ENCODE measurements at regions not wholly inside any gene's neighbourhood (a gene's known extent, or its start where the extent isn't known, plus 50 kb on each side); places are given as distances from the start of the nearest gene placed in this dataset.

DNA sequence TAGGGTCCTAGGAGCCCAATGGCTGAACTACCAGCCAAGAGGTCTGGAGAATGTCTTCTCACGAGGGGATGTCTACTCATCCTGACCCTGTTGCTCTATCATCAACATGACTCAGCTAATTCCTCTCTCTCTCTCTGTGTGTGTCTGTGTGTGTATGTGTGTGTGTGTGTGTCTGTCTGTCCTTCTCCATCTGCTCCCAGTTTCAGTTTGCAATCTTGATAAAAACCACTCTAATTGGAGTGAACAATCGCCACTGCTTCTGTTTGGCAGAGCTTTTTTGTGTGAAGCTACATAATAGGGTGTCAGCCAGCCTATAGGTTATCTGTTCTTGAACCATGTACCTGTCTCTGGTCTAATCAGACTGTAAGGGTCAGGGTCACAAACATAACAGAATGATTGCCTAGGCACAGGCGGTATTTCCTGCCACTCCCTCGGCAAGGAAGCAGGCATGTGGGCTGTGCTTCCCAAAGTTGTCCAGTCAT lies 219.8 kb downstream of the SH3BP4 start:
- peak; percentile 79 for DNase-seq (ENCODE audit: low read depth)
- H3K4me3 ChIP-seq (ENCODE audit: low read depth, low read length): no peak overlapping the region
- TF ChIP-seq, protein P1, sequence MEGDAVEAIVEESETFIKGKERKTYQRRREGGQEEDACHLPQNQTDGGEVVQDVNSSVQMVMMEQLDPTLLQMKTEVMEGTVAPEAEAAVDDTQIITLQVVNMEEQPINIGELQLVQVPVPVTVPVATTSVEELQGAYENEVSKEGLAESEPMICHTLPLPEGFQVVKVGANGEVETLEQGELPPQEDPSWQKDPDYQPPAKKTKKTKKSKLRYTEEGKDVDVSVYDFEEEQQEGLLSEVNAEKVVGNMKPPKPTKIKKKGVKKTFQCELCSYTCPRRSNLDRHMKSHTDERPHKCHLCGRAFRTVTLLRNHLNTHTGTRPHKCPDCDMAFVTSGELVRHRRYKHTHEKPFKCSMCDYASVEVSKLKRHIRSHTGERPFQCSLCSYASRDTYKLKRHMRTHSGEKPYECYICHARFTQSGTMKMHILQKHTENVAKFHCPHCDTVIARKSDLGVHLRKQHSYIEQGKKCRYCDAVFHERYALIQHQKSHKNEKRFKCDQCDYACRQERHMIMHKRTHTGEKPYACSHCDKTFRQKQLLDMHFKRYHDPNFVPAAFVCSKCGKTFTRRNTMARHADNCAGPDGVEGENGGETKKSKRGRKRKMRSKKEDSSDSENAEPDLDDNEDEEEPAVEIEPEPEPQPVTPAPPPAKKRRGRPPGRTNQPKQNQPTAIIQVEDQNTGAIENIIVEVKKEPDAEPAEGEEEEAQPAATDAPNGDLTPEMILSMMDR (IDR thresholded peaks at IDR 0.05; ENCODE audit: insufficient read depth, low read depth, low read length): no peak

DNA sequence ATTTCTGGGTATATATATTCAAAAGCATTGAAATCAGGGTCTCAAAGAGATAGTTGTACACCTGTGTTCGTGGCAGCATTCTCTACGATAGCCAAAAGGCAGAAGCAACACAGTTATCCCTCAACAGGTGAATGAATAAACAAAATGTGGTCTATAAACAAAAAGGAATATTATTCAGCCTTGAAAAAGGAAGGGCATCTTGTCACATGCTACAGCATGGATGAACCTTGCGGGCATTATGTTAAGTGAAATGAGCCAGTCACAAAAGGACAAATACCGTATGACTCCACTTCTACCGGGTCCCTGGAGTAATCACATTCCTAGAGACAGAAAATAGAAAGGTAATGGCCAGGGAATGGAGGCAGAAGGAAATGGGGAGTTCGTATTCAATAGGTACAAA lies 228.8 kb downstream of the SH3BP4 start:
- TF ChIP-seq, protein P1 (IDR thresholded peaks at IDR 0.05; ENCODE audit: insufficient read depth, low read depth, low read length): no peak
- DNase-seq (ENCODE audit: low read depth): no peak
- no peak overlapping the region for H3K4me3 ChIP-seq (ENCODE audit: low read depth, low read length)

DNA sequence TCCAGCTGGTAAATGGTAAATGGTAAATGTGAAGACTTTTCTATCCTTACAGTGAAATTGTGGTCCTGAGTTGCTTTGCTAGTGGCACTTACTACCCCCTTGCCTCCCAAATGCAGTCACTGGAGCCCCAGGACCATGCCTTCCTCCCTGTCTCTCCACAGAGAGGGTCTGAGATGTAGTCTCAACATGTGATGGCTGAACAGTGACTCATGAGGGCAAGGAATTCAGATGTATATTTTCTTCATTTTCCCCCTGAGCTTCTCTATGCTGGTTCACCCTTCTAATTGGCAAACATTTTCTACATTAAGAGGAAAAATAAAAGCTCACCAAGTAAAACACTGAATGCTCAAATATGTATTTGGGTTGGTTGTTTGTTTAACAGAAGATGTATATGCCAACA lies 232.0 kb downstream of the SH3BP4 start:
- no peak overlapping the region for H3K4me3 ChIP-seq (ENCODE audit: low read depth, low read length)
- TF ChIP-seq, protein P1 (IDR thresholded peaks at IDR 0.05; ENCODE audit: insufficient read depth, low read depth, low read length): no peak
- DNase-seq (ENCODE audit: low read depth): no peak

DNA sequence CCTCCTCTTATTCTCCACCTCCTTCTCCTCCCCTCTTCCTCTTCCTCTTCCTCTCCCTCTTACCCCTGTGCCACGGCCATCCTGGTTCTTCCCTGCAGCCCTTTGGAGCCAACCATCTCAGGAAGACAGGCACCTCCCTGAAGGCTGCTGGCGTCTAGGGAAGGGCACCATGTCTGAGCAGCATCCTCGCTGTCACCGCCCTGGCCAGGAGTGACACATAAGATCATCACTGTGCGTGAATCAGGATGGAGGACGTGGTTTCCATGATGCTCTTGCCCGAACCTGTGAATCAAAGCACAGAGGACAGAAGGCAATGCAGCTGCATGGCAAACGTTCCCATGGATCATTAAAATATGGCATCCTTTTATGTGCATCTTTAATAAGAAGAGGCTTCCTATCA lies 236.0 kb downstream of the SH3BP4 start:
- DNase-seq (ENCODE audit: low read depth): no peak
- TF ChIP-seq, protein P1 (IDR thresholded peaks at IDR 0.05; ENCODE audit: insufficient read depth, low read depth, low read length): no peak
- no peak overlapping the region for H3K4me3 ChIP-seq (ENCODE audit: low read depth, low read length)

DNA sequence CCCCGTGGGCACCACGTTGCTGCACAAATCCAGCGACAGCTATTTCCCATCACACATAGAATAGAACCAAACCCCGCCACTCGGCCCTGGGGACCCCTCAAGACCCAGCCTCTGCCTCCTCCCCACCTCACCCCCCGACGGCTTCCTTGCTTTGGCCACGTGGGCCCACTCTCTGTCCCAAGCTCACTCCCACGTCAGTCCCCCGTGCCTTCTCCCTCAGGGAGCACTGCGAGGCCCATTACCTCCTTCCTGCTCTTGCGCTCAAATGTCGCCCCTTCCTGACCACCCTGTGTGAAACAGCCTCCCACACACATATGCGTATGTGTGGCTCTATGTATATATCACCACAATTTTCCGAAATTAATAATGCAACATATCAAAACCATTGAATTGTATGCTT lies 239.7 kb downstream of the SH3BP4 start:
- TF ChIP-seq, protein P1 (IDR thresholded peaks at IDR 0.05; ENCODE audit: insufficient read depth, low read depth, low read length): no peak
- no peak overlapping the region for H3K4me3 ChIP-seq (ENCODE audit: low read depth, low read length)

DNA sequence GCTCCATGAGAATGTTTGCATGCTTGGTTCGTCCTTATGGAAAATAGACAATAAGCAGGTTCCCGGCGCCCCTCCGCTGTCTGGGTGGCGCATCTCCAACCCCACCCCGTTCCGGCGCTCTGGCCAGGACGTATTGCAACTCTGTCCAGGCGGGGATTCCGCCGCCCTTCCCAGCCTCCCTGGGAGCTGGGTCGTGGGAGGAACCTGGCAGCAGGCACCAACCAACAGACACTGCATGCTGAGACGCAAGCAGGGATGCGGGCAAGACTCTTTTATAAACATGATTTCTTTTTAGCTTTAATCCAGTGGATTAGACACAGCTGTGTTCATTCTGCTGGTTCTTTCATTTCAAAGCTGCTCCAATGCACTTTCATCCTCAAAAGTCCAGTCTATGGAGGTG lies 240.2 kb downstream of the SH3BP4 start:
- DNase-seq (ENCODE audit: low read depth): peak; percentile 28

More for the DNA sequence above, 239.7 kb downstream of the SH3BP4 start:
- no peak for DNase-seq (ENCODE audit: low read depth)

More for the DNA sequence above, 240.2 kb downstream of the SH3BP4 start:
- TF ChIP-seq, protein P1 (IDR thresholded peaks at IDR 0.05; ENCODE audit: insufficient read depth, low read depth, low read length): no peak
- peak overlapping the region; percentile 18 for H3K4me3 ChIP-seq (ENCODE audit: low read depth, low read length)
